GM18498 (cell line): ENCODE measurements at regions not wholly inside any gene's neighbourhood (a gene's known extent, or its start where the extent isn't known, plus 50 kb on each side); places are given as distances from the start of the nearest gene placed in this dataset.
"Not testable (repeated sequence)": the region's sequence is repeated elsewhere in the genome, so short reads cannot be mapped to it uniquely, and the experiment has no call there.

ENCODE experiments used
- ATAC-seq: cut with Tn5 transposase; IDR thresholded peaks from one replicate; pipeline ENCODE4 v1.9.1; 2021; ENCODE audit warnings: mild to moderate bottlenecking, moderate library complexity; ENCODE audit not compliant: unreplicated experiment

- ATAC-seq = no peak
Measured at GRCh38 chr10:30765022-30765615, 135.6 kb upstream of the LYZL2 start.

GRCh38 chr10:30763918-30764317 lies 134.4 kb upstream of the LYZL2 start:
- ATAC-seq = no peak

GRCh38 chr10:30762620-30763019 lies 133.1 kb upstream of the LYZL2 start:
- ATAC-seq = no peak

GRCh38 chr10:30759423-30759822 lies 129.9 kb upstream of the LYZL2 start:
- no peak for ATAC-seq

- no peak for ATAC-seq
Measured at GRCh38 chr10:30758338-30758737, 128.8 kb upstream of the LYZL2 start.

- no peak for ATAC-seq
Measured at GRCh38 chr10:30756896-30757295, 127.3 kb upstream of the LYZL2 start.

- ATAC-seq = no peak
Measured at GRCh38 chr10:30756151-30756550, 126.6 kb upstream of the LYZL2 start.

GRCh38 chr10:30755441-30755953 lies 125.9 kb upstream of the LYZL2 start:
- ATAC-seq = no peak

GRCh38 chr10:30752481-30752881 lies 122.9 kb upstream of the LYZL2 start:
- ATAC-seq = no peak

- ATAC-seq = no peak
Measured at GRCh38 chr10:30751678-30752331, 122.3 kb upstream of the LYZL2 start.

GRCh38 chr10:30750971-30751677 lies 121.6 kb upstream of the LYZL2 start:
- peak; percentile 64 for ATAC-seq

GRCh38 chr10:30749385-30749784 lies 119.8 kb upstream of the LYZL2 start:
- ATAC-seq = no peak

GRCh38 chr10:30748152-30748973 lies 118.8 kb upstream of the LYZL2 start:
- no peak for ATAC-seq

GRCh38 chr10:30747633-30748032 lies 118.1 kb upstream of the LYZL2 start:
- no peak for ATAC-seq

- ATAC-seq = no peak
Measured at GRCh38 chr10:30745953-30746352, 116.4 kb upstream of the LYZL2 start.

- ATAC-seq = no peak
Measured at GRCh38 chr10:30744106-30744505, 114.6 kb upstream of the LYZL2 start.

GRCh38 chr10:30743586-30743985 lies 114.0 kb upstream of the LYZL2 start:
- no peak for ATAC-seq

GRCh38 chr10:30742471-30742870 lies 112.9 kb upstream of the LYZL2 start:
- ATAC-seq = peak; percentile 90

GRCh38 chr10:30740774-30741173 lies 111.2 kb upstream of the LYZL2 start:
- ATAC-seq = not testable (repeated sequence)

- ATAC-seq = no peak
Measured at GRCh38 chr10:30738416-30738815, 108.9 kb upstream of the LYZL2 start.

- ATAC-seq = no peak
Measured at GRCh38 chr10:30737931-30738391, 108.4 kb upstream of the LYZL2 start.
